ENCODE measurements at regions not wholly inside any gene's neighbourhood (a gene's known extent, or its start where the extent isn't known, plus 50 kb on each side); places are given as distances from the start of the nearest gene placed in this dataset.

DNA sequence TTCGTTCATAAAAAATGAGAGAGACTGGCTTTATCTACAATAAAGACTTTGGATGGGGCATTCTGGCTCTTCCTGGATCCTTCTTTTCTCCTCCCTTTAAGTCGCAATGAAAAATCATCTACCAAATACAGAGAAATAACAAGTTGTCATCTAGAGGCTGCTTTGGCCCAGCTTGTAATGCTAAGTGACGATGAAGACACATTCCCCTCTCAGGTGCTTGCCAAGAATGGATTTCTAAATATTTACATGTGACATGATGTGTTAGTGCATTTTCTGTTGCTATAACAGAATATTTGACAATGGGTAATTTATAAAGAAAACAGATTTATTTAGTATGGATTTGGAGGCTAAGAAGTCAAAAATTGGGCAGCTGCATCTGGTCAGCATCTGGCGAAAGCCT, 308.6 kb upstream of the NPVF start:
- intact Hi-C loops (cut with DNase I), result no loop called here
- no peak for DNase-seq (ENCODE audit: low spot score)

DNA sequence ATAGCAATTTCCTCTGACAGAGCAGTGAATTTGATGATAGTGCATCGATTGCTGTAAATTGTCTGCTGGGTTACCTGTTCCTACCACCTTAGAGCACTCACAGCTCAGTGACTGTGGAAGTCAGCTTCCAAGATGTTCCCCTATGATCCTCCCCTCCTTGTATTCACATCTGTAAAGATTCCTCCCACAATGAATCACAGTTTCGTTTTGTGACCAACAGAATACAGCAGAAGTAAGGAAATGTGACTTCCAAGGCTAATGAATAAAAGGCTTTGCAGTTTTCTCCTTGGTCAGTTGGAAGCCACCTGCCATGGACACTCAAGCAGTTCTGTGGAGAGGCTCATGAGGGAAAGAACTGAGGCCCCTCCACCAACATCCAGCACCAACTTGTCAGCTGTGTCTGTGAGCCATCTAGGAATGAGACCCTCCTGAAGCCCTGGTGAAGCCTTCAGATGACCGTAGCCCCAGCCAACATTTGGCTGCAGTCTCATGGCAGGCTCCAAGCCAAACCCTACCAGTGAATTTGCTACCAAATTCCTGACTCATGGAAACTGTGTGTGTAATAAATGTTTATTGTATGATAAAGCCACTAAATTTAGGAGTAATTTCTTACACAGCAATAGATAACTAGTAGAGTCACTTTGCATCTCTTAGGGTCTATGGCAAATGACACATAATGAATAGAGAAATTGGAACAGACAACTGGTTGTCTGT, 309.5 kb upstream of the NPVF start:
- DNase-seq (ENCODE audit: low spot score), result no peak
- intact Hi-C loops (cut with DNase I), result no loop called here

DNA sequence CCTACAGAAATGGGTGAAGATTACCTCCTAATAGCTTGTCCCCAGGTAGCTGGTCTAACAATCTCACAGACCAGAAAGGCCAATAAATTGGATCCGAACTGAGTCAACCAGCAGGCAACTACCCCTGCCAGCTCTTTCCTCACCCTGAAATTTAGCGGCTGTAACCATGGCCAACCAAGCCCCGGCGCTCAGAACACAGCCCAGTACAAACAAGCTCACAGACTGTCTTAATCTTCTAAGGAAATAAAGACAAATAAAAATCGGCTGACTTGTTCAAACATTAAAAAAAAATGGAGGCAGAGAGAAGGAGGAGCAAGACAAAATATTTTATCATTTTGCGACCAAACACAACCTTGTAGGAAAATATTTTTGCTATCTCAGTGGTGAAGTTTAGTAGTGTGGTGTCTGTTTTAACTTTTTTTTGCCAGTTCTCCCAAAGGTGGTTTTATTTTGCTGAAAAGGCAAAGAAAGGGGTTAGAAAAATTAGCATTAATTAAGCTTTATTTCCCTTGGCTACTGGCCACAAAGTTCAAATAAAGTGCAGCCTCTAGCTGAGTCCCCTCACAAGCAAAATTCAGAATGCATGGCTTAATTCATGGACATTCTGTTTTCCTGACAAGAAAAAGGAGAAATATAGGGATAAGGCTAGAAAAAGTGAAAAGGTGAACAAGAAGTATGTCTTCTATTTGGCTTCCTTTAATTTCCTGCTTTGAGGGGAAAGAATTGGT, 313.0 kb upstream of the NPVF start:
- no peak for DNase-seq (ENCODE audit: low spot score)
- intact Hi-C loops (cut with DNase I), result no loop called here

DNA sequence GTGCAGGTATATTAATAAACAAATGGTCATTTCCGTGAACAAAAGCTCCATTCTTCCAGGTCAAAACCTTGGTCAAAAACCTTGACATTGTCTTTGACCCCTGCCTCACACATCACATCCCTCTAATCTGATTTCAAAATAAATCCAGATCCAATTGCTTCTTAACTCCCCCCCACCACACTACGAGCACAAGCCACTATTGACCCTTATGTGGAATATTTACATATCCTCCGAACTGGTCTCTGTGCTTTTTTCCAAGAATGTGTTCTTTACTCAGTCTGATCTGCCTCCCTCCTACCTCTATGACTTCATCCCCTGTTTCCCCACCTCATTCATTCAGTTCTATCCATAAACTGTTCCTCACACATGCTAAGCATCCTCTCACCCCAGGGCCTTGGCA, 313.6 kb upstream of the NPVF start:
- intact Hi-C loops (cut with DNase I), result no loop called here
- no peak for DNase-seq (ENCODE audit: low spot score)

DNA sequence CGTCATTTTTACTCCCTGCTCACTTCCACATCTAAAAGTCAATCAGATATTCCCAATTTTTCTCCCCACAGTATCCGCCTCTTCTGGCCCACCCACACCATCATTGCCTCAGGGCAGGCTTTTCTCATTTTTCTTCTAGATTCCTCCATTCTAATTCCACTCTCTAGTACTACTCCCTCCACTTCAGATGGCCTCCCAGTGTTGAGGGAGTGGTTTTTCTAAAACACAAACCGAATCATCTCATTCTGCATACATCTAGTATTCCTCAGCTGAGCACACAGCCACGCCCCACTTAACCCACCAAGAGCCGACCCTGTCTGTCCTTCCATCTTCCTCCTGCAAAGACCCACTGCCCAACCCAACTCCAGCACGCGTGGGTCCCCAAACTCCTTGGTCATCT, 314.9 kb upstream of the NPVF start:
- intact Hi-C loops (cut with DNase I), result no loop called here
- DNase-seq (ENCODE audit: low spot score), result no peak

DNA sequence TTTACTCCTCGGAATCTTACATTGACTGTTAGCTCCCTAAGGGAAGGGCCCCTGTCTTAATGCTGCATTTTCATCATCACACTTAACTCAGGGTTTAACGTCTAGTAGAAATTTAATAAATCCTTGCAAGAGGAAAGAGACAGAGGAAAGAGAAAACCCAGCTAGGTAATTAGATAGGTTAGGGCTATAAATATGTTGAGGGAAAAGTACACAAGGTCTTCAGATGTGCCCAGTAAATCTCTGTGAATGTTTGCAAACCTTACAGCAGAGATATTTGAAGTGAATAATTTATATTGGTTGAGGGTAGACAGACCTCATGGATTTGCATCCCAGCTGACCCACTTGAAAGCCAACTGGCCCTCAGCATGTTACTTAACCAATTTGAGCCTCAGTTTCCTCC, 315.5 kb upstream of the NPVF start:
- intact Hi-C loops (cut with DNase I), result no loop called here

DNA sequence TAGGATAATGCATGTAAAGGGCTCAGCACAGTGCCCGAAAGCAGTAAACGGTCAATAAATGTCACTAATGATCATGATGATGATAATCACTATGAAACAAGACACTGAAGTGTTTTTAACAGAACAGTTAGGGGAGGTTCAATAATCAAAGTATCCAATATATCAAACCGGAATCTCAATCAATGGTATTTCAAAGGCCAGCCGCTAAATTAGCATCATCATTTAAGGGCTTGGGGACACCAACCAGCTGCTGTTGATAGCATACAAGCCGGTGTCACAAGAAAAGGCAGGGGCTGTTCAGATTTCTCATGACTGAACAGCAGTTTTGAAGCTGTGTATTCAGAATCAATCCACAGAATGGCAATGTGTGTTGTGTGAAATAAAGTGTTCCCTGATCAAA, 316.0 kb upstream of the NPVF start:
- intact Hi-C loops (cut with DNase I), result no loop called here
- no peak for DNase-seq (ENCODE audit: low spot score)

More for the DNA sequence above, 315.5 kb upstream of the NPVF start:
- DNase-seq (ENCODE audit: low spot score), result no peak

DNA sequence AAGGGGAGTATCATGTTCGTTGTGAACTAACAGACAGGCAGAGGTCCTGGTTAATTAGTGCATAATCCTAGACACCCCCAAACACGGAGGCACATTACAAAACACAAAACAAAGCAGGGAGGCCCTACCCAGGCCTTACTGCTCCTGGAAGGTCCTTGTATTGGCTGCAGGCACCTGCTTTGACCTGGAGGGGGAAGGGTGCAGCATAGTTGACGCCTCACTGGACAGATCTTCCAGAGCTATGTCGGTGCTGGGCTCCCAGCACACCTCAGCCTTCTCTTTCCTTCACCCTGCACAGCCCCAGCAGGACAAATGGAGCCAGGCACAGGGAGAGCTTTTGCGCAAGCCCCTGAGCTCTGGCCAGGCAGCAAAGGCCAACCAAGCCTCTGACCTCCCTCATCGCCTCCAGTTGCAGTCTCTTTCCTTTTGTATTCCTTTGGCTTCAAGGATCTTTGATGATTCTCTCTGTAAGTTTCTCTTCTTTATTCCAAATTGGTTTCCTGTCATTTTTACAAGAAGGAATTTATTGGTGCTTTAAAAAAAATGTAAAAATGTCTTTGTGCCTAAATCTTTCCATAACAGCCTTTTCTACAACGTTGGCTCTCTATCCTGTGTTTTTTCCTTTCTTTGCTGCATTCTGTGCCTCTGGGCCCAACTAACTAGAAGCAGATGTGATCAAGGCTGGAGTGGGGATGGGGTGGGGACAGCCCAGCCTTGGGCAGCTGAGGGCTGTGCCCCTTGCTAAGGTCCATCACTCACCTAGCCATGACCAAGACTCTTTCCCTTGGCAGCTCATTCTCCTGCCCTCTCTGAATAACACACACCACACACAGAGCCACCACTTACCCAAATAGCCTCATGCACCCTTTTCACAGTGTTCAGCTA, 317.1 kb upstream of the NPVF start:
- intact Hi-C loops (cut with DNase I), result no loop called here
- DNase-seq (ENCODE audit: low spot score), result no peak

DNA sequence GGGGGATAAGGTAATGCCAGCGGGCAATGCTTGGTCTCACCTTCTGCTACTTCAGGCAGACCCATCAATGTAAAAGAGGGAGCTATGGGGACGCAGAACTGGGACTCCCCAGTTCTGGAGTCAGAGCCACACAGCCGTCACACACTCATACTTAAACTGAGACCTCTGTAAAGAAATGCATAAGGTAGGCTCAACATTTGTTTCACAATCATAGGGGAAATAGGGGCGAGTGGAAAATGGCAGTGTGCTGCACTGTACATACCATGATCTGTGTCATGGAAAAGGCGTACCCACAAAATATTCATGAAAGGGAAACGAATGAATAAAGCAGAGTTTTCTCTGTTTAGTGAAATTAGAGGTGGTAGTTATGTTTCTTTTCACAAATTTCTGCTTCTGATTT, 318.0 kb upstream of the NPVF start:
- DNase-seq (ENCODE audit: low spot score), result no peak
- intact Hi-C loops (cut with DNase I), result no loop called here

DNA sequence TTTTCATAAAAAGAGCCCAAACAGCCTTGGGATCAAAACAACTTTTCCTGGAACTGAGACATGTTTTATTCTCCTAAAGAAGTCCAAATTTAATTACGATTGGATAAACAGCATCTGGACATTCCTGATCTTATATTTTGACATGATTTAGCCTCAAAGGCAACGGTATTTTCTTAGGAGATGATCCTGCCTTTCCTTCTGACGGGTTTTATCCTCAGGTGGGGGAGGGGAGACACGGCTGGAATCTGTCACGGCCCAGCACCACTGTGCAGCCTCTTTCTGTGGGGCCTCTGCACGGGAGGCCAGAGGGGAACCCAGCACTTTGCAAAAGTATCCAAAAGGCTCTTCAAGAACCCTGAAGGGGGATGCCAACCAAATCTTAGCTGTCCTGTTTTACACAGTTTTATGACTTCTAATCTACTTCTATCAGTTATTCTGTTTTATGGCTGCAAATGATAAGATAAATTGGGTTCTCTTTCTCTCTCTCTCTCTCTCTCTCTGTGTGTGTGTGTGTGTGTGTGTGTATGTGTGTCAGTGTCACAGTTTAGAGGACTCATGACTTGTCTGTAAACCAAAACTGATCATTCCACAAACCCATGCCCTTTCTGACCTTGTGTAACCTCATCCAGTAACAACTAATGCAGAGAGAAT, 321.1 kb upstream of the NPVF start:
- DNase-seq (ENCODE audit: low spot score), result no peak
- intact Hi-C loops (cut with DNase I), result no loop called here

DNA sequence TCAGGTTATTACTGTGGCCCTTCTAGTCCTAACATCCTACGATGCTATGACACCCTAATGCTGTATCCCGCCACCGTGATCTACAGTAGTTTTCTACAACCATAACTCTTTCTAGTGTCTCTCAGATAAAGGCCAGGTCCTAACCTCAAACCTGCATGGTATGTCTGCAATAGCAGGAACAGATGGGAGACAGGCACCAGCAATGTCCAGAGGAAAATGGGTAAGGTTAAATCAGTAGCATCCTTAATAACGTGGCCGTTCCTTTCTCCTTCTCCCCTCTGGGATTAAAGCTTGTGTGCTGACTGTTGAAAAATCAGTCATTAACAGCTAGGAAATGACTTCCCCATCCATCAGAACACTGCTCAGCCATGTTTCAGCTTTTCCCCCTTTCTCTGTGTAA, 321.9 kb upstream of the NPVF start:
- DNase-seq (ENCODE audit: low spot score), result no peak
- intact Hi-C loops (cut with DNase I), result no loop called here

DNA sequence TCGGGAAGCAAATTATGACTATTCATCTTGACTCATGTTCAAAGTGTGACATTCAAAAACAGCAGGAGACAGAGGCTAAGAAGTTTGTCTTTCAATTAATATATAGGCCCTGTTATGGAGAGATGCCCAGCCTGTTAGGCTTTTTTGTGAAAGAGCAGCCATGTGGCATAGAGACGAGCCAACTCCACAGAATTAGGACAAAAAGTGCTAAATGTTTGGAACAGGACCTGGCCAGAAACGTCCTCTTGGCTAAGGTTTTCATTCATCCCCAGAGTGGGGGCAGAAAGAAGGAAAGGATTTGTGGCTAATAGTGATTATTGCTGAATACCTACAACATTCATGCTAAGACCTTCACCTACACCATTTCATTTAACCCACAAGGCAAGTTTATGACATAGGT, 324.7 kb upstream of the NPVF start:
- no peak for DNase-seq (ENCODE audit: low spot score)
- intact Hi-C loops (cut with DNase I), result no loop called here

DNA sequence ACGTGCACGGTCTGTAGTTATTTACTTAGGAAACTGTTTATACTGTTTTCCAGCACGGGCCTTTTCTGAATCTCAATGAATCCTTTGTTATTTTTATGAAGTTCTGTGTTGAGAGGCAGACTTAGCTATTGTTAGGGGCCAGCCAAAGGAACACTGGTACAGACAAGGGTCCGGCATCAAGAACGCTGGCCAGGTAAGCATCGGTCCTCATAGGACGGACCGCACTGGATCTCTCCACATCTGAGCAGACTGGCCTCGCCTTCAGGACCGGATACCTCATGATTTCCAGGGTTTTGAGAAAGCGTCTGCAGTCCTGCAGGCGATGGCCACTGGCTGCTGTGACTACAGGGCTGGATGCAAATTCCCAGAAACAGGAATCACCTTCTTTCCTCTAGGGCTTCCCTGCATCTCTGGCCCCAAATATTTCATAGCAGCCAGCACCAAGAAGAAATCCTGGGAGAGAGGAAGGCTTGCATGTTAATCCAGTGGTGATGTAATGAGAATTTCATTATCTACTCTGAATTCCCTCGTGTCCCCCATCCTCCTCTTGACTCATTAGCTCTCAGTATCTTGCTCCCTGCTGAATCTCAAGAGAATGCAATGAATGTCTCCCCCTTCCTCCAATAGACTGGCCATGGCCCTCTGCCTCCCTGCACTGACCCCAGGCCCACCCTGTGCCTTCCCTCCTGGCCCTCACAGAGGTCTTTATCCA, 325.4 kb upstream of the NPVF start:
- DNase-seq (ENCODE audit: low spot score), result no peak
- intact Hi-C loops (cut with DNase I), result no loop called here

DNA sequence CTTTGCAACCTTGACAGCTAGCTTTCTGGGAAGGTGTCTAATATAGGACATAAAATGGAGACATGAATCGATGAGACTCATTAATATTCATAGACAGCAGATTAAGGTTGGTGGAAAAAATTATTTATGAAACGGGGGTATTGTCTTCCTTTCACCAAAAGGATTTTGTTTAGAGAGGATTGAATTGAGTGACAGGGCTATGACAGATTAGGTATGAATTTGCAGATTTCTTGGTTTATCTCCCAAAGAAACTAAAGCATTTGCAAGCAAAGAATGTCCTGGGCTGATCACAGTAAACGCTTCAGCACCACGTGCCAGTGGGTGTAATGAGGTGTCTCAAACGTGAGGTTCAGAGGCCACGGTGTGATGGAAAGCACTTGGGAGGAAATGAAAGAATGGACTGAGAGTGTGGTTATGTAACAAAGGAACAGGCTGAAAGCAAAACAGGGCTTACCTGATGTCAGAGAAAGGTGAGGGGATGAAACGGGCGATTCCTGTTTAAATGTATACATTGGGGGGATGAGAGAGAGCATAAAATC, 329.2 kb upstream of the NPVF start:
- intact Hi-C loops (cut with DNase I), result no loop called here
- no peak for DNase-seq (ENCODE audit: low spot score)

DNA sequence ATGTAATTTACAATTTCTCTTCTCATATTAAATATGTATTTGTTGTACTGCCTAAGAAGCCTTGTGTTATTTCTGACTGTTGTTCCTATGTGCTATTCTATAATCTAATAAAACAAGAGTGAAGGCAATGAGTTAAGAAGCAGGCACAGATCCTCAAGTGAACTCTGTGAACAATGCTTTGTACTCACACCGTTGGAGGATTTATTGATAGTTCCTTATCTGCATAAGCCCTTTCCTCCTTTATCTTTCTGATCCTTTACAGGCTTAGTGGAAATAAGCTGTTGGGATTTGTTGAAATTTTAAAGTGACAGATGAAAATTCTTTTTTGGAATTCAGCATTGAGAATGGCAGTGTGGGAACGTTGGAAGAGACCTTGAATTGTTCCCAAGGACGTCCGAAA, 329.6 kb upstream of the NPVF start:
- intact Hi-C loops (cut with DNase I), result loop anchor here in 1 of 2 donors (1.0 kb wide), 1 partner anchor 19 kb away; no protein-coding TSS in a partner anchor
- DNase-seq (ENCODE audit: low spot score), result no peak

DNA sequence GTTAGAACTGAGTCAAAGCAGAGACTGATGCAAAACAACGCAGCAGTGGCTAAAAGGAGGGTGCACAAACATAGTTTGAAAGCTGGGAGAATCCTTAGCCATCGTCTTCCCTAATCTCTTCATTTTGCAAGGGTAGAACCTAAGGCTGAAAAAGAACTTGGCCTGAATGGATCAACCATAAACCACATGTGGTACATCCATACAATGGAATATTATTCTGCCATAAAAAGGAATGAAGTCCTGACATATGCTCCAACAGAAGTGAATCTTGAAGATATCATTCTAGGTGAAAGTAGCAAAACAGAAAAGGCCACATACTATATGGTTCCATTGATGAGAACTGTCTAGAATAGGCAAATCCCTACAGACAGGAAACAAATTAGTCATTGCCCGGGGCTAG, 330.3 kb upstream of the NPVF start:
- DNase-seq (ENCODE audit: low spot score), result no peak
- intact Hi-C loops (cut with DNase I), result loop anchor here in 1 of 2 donors (1.0 kb wide), 1 partner anchor 19 kb away; no protein-coding TSS in a partner anchor

DNA sequence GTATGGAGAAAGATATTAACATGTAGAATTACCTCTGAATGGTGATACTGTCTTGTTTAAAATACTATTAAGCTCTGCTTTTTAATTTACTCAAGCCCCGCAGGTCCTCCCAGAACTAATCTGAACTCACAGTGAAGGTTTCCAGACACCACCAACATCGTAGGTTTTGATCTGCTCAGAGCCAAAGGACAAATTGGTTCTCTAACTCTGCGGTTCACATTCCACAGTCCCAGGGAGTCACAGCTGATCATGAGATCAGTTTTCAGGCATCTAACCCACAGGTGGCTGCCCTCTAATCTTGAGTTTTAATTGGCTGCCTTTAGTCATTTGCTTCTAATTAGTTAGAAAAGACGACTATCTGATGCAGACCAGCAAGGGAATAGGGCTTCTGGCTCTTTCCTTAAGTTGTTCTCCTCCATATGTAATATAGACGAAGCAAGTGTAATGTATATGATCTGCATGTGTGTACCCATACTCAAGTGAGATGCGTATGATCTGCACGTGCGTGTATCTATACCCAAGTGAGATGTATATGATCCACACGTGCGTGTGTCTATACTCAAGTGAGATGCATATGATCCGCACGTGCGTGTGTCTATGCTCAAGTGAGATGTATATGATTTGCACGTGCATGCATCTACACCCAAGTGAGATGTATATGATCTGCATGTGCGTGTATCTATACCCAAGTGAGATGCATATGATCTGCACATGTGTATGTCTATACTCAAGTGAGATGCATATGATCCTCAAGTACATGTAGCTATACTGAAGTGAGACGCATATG, 331.5 kb upstream of the NPVF start:
- DNase-seq (ENCODE audit: low spot score), result no peak
- intact Hi-C loops (cut with DNase I), result loop anchor here (5.0 kb wide), 2 partner anchors 167 to 288 kb away; no protein-coding TSS in a partner anchor

DNA sequence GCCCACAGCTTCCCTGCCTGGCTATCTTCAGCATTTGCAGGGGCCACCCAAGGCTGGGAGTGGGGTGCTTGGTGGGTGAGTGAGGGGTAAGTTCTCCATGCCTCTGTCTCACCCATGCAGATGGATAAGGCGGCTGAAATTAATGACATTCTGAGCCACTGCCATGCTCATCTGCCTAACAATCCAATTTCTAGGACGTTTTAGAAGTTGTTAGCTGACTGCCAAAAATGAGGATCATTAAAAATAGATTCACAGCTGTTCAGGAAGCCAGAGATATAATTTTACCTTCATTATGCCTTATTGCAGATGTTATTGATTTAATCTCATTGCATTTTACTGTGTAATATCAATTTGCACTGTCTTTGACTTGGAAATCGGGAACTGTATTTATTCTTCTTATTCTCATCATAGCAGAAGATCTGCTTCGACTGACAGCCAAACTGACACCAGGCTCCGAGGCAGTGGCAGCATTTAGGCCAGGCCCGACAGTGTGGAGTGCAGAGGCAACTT, 334.4 kb upstream of the NPVF start:
- intact Hi-C loops (cut with DNase I), result loop anchor here (5.0 kb wide), 2 partner anchors 170 to 285 kb away; no protein-coding TSS in a partner anchor
- DNase-seq (ENCODE audit: low spot score), result no peak
